NB4 (cell line): ENCODE measurements at regions not wholly inside any gene's neighbourhood (a gene's known extent, or its start where the extent isn't known, plus 50 kb on each side); places are given as distances from the start of the nearest gene placed in this dataset.
"Not testable (repeated sequence)": the region's sequence is repeated elsewhere in the genome, so short reads cannot be mapped to it uniquely, and the experiment has no call there.

Source experiments
- CTCF ChIP-seq: IDR thresholded peaks from one replicate; pipeline ENCODE4 v1.5.1; 2012; ENCODE audit warnings: low read depth, low read length
- MYC ChIP-seq: IDR thresholded peaks from 2 replicates; pipeline ENCODE4 v1.6.1; 2011; ENCODE audit warnings: low read depth, low read length
- POLR2A ChIP-seq: IDR thresholded peaks from 2 replicates; pipeline ENCODE4 v1.6.1; 2011; ENCODE audit warnings: mild to moderate bottlenecking; ENCODE audit not compliant: insufficient read length; ENCODE audit errors: extremely low read depth

GRCh38 chr12:84018556-84019179 lies 893.9 kb downstream of the SLC6A15 start:
- not testable (repeated sequence) for TF ChIP-seq CTCF, MYC, POLR2A
